GM19035 (cell line): ENCODE measurements at regions not wholly inside any gene's neighbourhood (a gene's known extent, or its start where the extent isn't known, plus 50 kb on each side); places are given as distances from the start of the nearest gene placed in this dataset.
"Not testable (repeated sequence)": the region's sequence is repeated elsewhere in the genome, so short reads cannot be mapped to it uniquely, and the experiment has no call there.

Source experiments
- ATAC-seq: cut with Tn5 transposase; IDR thresholded peaks from one replicate; pipeline ENCODE4 v1.9.1; 2021; ENCODE audit not compliant: unreplicated experiment

- no peak for ATAC-seq
These were observed 147.4 kb upstream of the BEND6 start for GRCh38 chr6:56807326-56807988.

- ATAC-seq, result no peak
These were observed 148.5 kb upstream of the BEND6 start for GRCh38 chr6:56806368-56806767.

- ATAC-seq, result no peak
These were observed 149.9 kb upstream of the BEND6 start for GRCh38 chr6:56804996-56805395.

GRCh38 chr6:56803594-56803993, 151.3 kb upstream of the BEND6 start:
- ATAC-seq, result no peak

- no peak for ATAC-seq
These were observed 152.3 kb upstream of the BEND6 start for GRCh38 chr6:56802584-56802983.

- no peak for ATAC-seq
These were observed 154.9 kb upstream of the BEND6 start for GRCh38 chr6:56799989-56800388.

- ATAC-seq, result no peak
These were observed 155.5 kb upstream of the DST start for GRCh38 chr6:56798163-56798562.

GRCh38 chr6:56796196-56796532, 153.5 kb upstream of the DST start:
- ATAC-seq, result no peak

- no peak for ATAC-seq
These were observed 152.9 kb upstream of the DST start for GRCh38 chr6:56795466-56796195.

- no peak for ATAC-seq
These were observed 151.7 kb upstream of the DST start for GRCh38 chr6:56794421-56794820.

- ATAC-seq, result no peak
These were observed 151.2 kb upstream of the DST start for GRCh38 chr6:56793938-56794337.

- no peak for ATAC-seq
These were observed 147.7 kb upstream of the DST start for GRCh38 chr6:56790414-56790813.

GRCh38 chr6:56789879-56790278, 147.2 kb upstream of the DST start:
- ATAC-seq, result no peak

GRCh38 chr6:56789342-56789741, 146.7 kb upstream of the DST start:
- ATAC-seq, result no peak

- ATAC-seq, result no peak
These were observed 144.5 kb upstream of the DST start for GRCh38 chr6:56787209-56787608.

GRCh38 chr6:56786256-56786655, 143.6 kb upstream of the DST start:
- ATAC-seq, result no peak

- not testable (repeated sequence) for ATAC-seq
These were observed 142.8 kb upstream of the DST start for GRCh38 chr6:56785536-56785935.

GRCh38 chr6:56780109-56780508, 137.4 kb upstream of the DST start:
- ATAC-seq, result not testable (repeated sequence)

- ATAC-seq, result not testable (repeated sequence)
These were observed 135.8 kb upstream of the DST start for GRCh38 chr6:56778503-56778902.

- ATAC-seq, result no peak
These were observed 132.9 kb upstream of the DST start for GRCh38 chr6:56775498-56776166.

- no peak for ATAC-seq
These were observed 130.1 kb upstream of the DST start for GRCh38 chr6:56772737-56773184.

GRCh38 chr6:56771929-56772607, 129.4 kb upstream of the DST start:
- no peak for ATAC-seq
